ENCODE measurements at regions not wholly inside any gene's neighbourhood (a gene's known extent, or its start where the extent isn't known, plus 50 kb on each side); places are given as distances from the start of the nearest gene placed in this dataset.
"Not testable (repeated sequence)": the region's sequence is repeated elsewhere in the genome, so short reads cannot be mapped to it uniquely, and the experiment has no call there.

GRCh38 chr13:48590141-48590901 lies 57.4 kb upstream of the RCBTB2 start:
- POLR2A ChIA-PET = no interaction called here
- Histone ChIP-seq H3K4me3 (ENCODE audit: low read depth in 2 of 2, low read length in 1 of 2) (no peak overlapping the region), H3F3A (replicated peaks; ENCODE audit: insufficient read depth) (no peaks in the 10 kb centered on the region), H3K9me3 (no peaks in the 10 kb centered on the region), H3K79me2 (ENCODE audit: insufficient read depth) (no peaks in the 10 kb centered on the region), H3K4me1 (ENCODE audit: control insufficient read depth in 1 of 2, insufficient read depth in 2 of 2, low read depth in 1 of 2, low read length in 1 of 2) (peaks cover 4% of the 10 kb centered on the region in 2 experiments; a peak in 2 of 4 replicates), H3K4me2 (no peak overlapping the region), H2AFZ (ENCODE audit: low read depth) (no peak overlapping the region), H3K9me2 (no peaks in the 10 kb centered on the region), H3K27ac (ENCODE audit: low read depth in 2 of 2, low read length in 1 of 2) (no peak overlapping the region), H3K27me3 (ENCODE audit: insufficient read depth) (no peaks in the 10 kb centered on the region), H3K9ac (no peak overlapping the region), H3K36me3 (replicated peaks in 1 of 2; ENCODE audit: control insufficient read depth in 1 of 2, insufficient read depth in 2 of 2, low read length in 1 of 2) (no peaks in the 10 kb centered on the region), H4K20me1 (ENCODE audit: insufficient read depth) (no peaks in the 10 kb centered on the region)
- TF ChIP-seq MAX (IDR thresholded peaks at IDR 0.05; ENCODE audit: low read depth) (no peak), CHD2 (IDR thresholded peaks at IDR 0.05; ENCODE audit: low read length, partially characterized antibody) (no peak), IRF3 (IDR thresholded peaks at IDR 0.05; ENCODE audit: low read depth, low read length) (no peak), RXRA (IDR thresholded peaks at IDR 0.05; ENCODE audit: borderline replicate concordance, low read depth) (no peak), PBX3 (IDR thresholded peaks at IDR 0.05) (no peak), ZBTB33 (IDR thresholded peaks at IDR 0.05; ENCODE audit: borderline replicate concordance, low read depth) (no peak), EP300 (IDR thresholded peaks at IDR 0.05; ENCODE audit: borderline replicate concordance in 1 of 2, low read depth in 1 of 2, low read length in 1 of 2) (no peak), POLR2AphosphoS5 (IDR thresholded peaks at IDR 0.05; ENCODE audit: low read depth, low read length) (no peak), FOXJ3 (CRISPR knock-in tag; IDR thresholded peaks at IDR 0.05) (no peak), SMC3 (IDR thresholded peaks at IDR 0.05; ENCODE audit: low read depth, low read length) (no peak), NRF1 (IDR thresholded peaks at IDR 0.05; ENCODE audit: low read depth, low read length) (no peak), ELF1 (IDR thresholded peaks at IDR 0.05) (no peak), TEAD4 (IDR thresholded peaks at IDR 0.05; ENCODE audit: borderline replicate concordance, insufficient read depth) (no peak)
- CTCF ChIA-PET = interaction anchor here (1.0 to 2.2 kb wide), 3 partner anchors 10 to 496 kb away, joined by 5 to 8 read pairs (median 6); partner anchors contain the start of gene MED4
- 31% methylated on average over 4 of the region's 5 CpGs for WGBS (ENCODE audit: low lambda C conversion rate)
- DNase-seq = no peak

- H2AFZ ChIP-seq (ENCODE audit: low read depth); H3K4me2 ChIP-seq; H3K4me1 ChIP-seq (ENCODE audit: control insufficient read depth in 1 of 2, insufficient read depth in 2 of 2, low read depth in 1 of 2, low read length in 1 of 2); H3K9ac ChIP-seq; DNase-seq; H3K9me3 ChIP-seq; H3K4me3 ChIP-seq (ENCODE audit: low read depth in 2 of 2, low read length in 1 of 2); H3K79me2 ChIP-seq (ENCODE audit: insufficient read depth); H3K27me3 ChIP-seq (ENCODE audit: insufficient read depth); H4K20me1 ChIP-seq (ENCODE audit: insufficient read depth); POLR2A ChIA-PET; H3K36me3 ChIP-seq (replicated peaks in 1 of 2; ENCODE audit: control insufficient read depth in 1 of 2, insufficient read depth in 2 of 2, low read length in 1 of 2); H3F3A ChIP-seq (replicated peaks; ENCODE audit: insufficient read depth); H3K27ac ChIP-seq (ENCODE audit: low read depth in 2 of 2, low read length in 1 of 2); H3K9me2 ChIP-seq: not testable (repeated sequence)
- CTCF ChIA-PET = interaction anchor here (1.2 to 2.2 kb wide), 2 partner anchors 11 to 177 kb away, joined by 5 to 8 read pairs; no protein-coding TSS in a partner anchor
- 76% methylated on average over 12 of the region's 12 CpGs for WGBS (ENCODE audit: low lambda C conversion rate)
These were observed 58.4 kb upstream of the RCBTB2 start for GRCh38 chr13:48591124-48591872.
